Upper lobe of right lung (tissue), 1 donor: ENCODE measurements at regions not wholly inside any gene's neighbourhood (a gene's known extent, or its start where the extent isn't known, plus 50 kb on each side); places are given as distances from the start of the nearest gene placed in this dataset.

Experiments used
- ATAC-seq: fragments of 200-7000 bp; cut with Tn5 transposase; one replicate; pipeline ENCODE4 v1.9.1; 2020; ENCODE audit warnings: mild to moderate bottlenecking, moderate library complexity
- DNase-seq: peaks from one replicate; pipeline ENCODE4 v3.0.0-alpha.2; 2020
- H3K27ac ChIP-seq: fragments of 200-600 bp; one replicate; pipeline ENCODE4 v1.8.0; 2022
- H3K27me3 ChIP-seq: fragments of 200-600 bp; one replicate; pipeline ENCODE4 v1.8.0; 2022; ENCODE audit warnings: mild to moderate bottlenecking
- H3K36me3 ChIP-seq: fragments of 200-600 bp; one replicate; pipeline ENCODE4 v1.8.0; 2022
- H3K4me1 ChIP-seq: fragments of 200-600 bp; one replicate; pipeline ENCODE4 v1.8.0; 2022
- H3K4me3 ChIP-seq: fragments of 200-600 bp; one replicate; pipeline ENCODE4 v1.8.0; 2022; ENCODE audit warnings: mild to moderate bottlenecking
- H3K9me3 ChIP-seq: fragments of 200-600 bp; one replicate; pipeline ENCODE4 v1.8.0; 2022
- CTCF ChIP-seq: fragments of 200-600 bp; IDR thresholded peaks from one replicate; pipeline ENCODE4 v1.8.0; 2022; ENCODE audit warnings: antibody characterized with exemption
- intact Hi-C: fragments of 100-400 bp; cut with DNase I; formaldehyde crosslinking; loops from one replicate; pipeline ENCODE4 v1.11.0; 2022
- donor health status: DM: no; HTN: yes; CAD: no; lungs with severe emphysema.

DNA sequence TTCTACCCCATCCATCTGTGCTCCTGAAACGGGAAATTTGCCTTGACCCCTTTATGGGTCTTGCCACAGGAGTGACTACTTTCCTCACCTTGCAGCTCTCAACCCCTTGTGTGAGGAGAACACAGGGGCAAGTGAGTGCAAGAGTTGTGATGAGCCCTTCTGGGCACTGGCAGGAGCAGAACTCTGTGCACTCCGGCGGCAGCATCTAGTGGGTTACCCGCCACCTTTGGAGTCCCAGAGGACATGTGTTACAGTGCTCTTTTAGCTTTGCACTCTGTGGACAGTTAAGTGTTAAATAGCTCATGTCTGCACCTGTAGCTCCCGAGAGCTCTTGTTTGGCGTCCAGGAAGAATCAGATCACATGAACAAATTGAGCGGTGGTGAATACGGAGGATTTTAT, 940.2 kb downstream of the GRIK2 start:
- ATAC-seq (no peak), DNase-seq (no peak)
- Histone ChIP-seq H3K4me3 (no peak overlapping the region), H3K27me3 (no peaks in the 10 kb centered on the region), H3K4me1 (no peaks in the 10 kb centered on the region), H3K27ac (no peak overlapping the region), H3K36me3 (no peaks in the 10 kb centered on the region), H3K9me3 (no peaks in the 10 kb centered on the region)
- no peak for TF ChIP-seq CTCF
- intact Hi-C loops, result no loop called here

- no peaks in the 10 kb centered on the region for H3K27me3 ChIP-seq
- H3K4me1 ChIP-seq, result no peaks in the 10 kb centered on the region
- ATAC-seq (peak; percentile 37), DNase-seq (peak; percentile 30)
- intact Hi-C loops, result no loop called here
- TF ChIP-seq CTCF, result no peak
- H3K4me3 ChIP-seq, result no peak overlapping the region
- no peak overlapping the region for H3K27ac ChIP-seq
- no peaks in the 10 kb centered on the region for H3K36me3 ChIP-seq
- H3K9me3 ChIP-seq, result no peaks in the 10 kb centered on the region
Measured at GRCh38 chr6:102327697-102328225, 934.3 kb downstream of the GRIK2 start.

GRCh38 chr6:102313699-102314098, 920.2 kb downstream of the GRIK2 start:
- Histone ChIP-seq H3K9me3 (no peaks in the 10 kb centered on the region), H3K4me3 (no peak overlapping the region), H3K36me3 (no peaks in the 10 kb centered on the region), H3K4me1 (no peaks in the 10 kb centered on the region), H3K27ac (no peak overlapping the region), H3K27me3 (no peaks in the 10 kb centered on the region)
- ATAC-seq, result no peak
- no peak for DNase-seq
- TF ChIP-seq CTCF, result no peak
- intact Hi-C loops, result no loop called here

DNA sequence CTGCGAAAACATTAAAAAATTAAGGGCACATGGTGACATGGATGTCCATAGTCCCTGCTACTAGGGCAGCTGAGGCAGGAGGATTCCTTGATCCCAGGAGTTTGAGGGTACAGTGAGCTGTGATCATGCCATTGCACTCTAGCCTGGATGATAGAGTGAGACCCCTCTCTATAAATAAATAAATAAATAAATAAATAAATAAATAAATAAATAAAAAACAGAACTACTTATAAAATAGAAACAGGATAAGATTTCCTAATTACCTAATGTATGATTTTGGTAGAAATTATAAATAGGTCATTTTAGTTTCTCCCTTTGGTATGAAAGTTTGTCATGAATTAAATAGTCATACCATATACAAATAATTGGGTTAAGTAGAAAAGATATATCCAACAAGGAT, 916.2 kb downstream of the GRIK2 start:
- ATAC-seq (no peak), DNase-seq (no peak)
- Histone ChIP-seq H3K9me3 (no peaks in the 10 kb centered on the region), H3K27me3 (no peaks in the 10 kb centered on the region), H3K4me1 (no peaks in the 10 kb centered on the region), H3K27ac (no peak overlapping the region), H3K36me3 (no peaks in the 10 kb centered on the region), H3K4me3 (no peak overlapping the region)
- intact Hi-C loops, result no loop called here
- no peak for TF ChIP-seq CTCF

DNA sequence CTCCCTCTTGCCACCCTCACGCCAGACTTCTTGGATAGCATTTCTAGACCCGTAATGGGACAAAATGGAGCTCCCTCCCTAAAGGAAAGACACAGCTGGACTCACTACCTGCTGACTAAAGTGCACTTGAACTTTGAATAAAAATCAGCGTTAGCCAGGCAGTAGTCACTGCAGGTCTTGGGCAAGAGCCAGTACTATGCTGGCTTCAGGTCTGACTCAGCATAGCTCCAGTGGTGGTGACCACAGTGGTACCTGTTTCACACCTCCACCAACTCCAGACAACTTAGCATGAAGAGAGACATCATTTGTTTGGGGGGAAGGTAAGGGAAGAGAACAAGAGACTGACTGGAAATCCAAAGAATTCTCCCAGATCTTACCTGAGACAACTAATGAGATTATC, 906.8 kb downstream of the GRIK2 start:
- Histone ChIP-seq H3K36me3 (no peaks in the 10 kb centered on the region), H3K27ac (no peak overlapping the region), H3K9me3 (no peaks in the 10 kb centered on the region), H3K4me3 (no peak overlapping the region), H3K4me1 (no peaks in the 10 kb centered on the region), H3K27me3 (no peaks in the 10 kb centered on the region)
- intact Hi-C loops, result no loop called here
- ATAC-seq (no peak), DNase-seq (no peak)
- no peak for TF ChIP-seq CTCF

GRCh38 chr6:102298051-102298450, 904.5 kb downstream of the GRIK2 start:
- H3K9me3 ChIP-seq, result no peaks in the 10 kb centered on the region
- no peaks in the 10 kb centered on the region for H3K27me3 ChIP-seq
- H3K4me3 ChIP-seq, result no peak overlapping the region
- ATAC-seq, result no peak
- no peaks in the 10 kb centered on the region for H3K4me1 ChIP-seq
- no peaks in the 10 kb centered on the region for H3K36me3 ChIP-seq
- H3K27ac ChIP-seq, result no peak overlapping the region
- intact Hi-C loops, result no loop called here
- TF ChIP-seq CTCF, result no peak
- DNase-seq, result no peak
